GM12875 (cell line): ENCODE measurements at regions not wholly inside any gene's neighbourhood (a gene's known extent, or its start where the extent isn't known, plus 50 kb on each side); places are given as distances from the start of the nearest gene placed in this dataset.

Source experiments
- H3K4me3 ChIP-seq: one replicate; pipeline ENCODE4 v1.5.1; 2011; ENCODE audit warnings: low read depth, low read length, control low read depth
- CTCF ChIP-seq: IDR thresholded peaks from 2 replicates; pipeline ENCODE4 v1.5.1; 2011; ENCODE audit warnings: low read depth, mild to moderate bottlenecking, control low read depth, inconsistent platforms, low read length, moderate library complexity, borderline replicate concordance; ENCODE audit not compliant: insufficient read depth

- no peak overlapping the region for H3K4me3 ChIP-seq
- no peak for TF ChIP-seq CTCF
Observed at GRCh38 chr2:122003196-122003940, 247.9 kb downstream of the TSN start.

GRCh38 chr2:122007126-122007525 is 251.7 kb downstream of the TSN start:
- H3K4me3 ChIP-seq: no peak overlapping the region
- TF ChIP-seq CTCF: no peak

GRCh38 chr2:122007577-122007976 is 252.1 kb downstream of the TSN start:
- TF ChIP-seq CTCF: no peak
- H3K4me3 ChIP-seq: no peak overlapping the region

- TF ChIP-seq CTCF: no peak
Observed at GRCh38 chr2:122009561-122009960, 254.1 kb downstream of the TSN start.

GRCh38 chr2:122011493-122012270 is 256.2 kb downstream of the TSN start:
- H3K4me3 ChIP-seq: no peak overlapping the region
- TF ChIP-seq CTCF: no peak

More at GRCh38 chr2:122009561-122009960, 254.1 kb downstream of the TSN start:
- no peak overlapping the region for H3K4me3 ChIP-seq

GRCh38 chr2:122018736-122019135 is 263.3 kb downstream of the TSN start:
- TF ChIP-seq CTCF: no peak
- H3K4me3 ChIP-seq: no peak overlapping the region
